H1 (cell line): ENCODE measurements at regions not wholly inside any gene's neighbourhood (a gene's known extent, or its start where the extent isn't known, plus 50 kb on each side); places are given as distances from the start of the nearest gene placed in this dataset.

Experiments
- CTCF ChIA-PET: fragments of 300-600 bp; sonication (Branson Sonifier 250); formaldehyde crosslinking; loops from one replicate; lab custom pipeline; 2021; ENCODE audit not compliant: partially characterized antibody; lab: Charles Lee
- POLR2A ChIA-PET: fragments of 300-600 bp; sonication (Branson Sonifier 250); formaldehyde crosslinking; loops from one replicate; lab custom pipeline; 2021; ENCODE audit warnings: inconsistent platforms; ENCODE audit not compliant: partially characterized antibody; lab: Charles Lee
- DNase-seq, 2 experiments: peaks; one replicate each; pipeline versions ENCODE4 v3.0.0 to v3.0.0-alpha.2; 2010 to 2022; ENCODE audit warnings: low spot score in 2 of 2, low read depth in 1 of 2, mixed read lengths in 1 of 2
- FAIRE-seq: peaks from 2 replicates; lab custom pipeline; 2011; peaks lifted over from hg19 to GRCh38; lab: Jason Lieb, UNC
- H2AFZ ChIP-seq: 2 replicates; pipeline ENCODE4 v1.8.1; 2012; ENCODE audit warnings: low read length, inconsistent platforms
- H2AK5ac ChIP-seq: 2 replicates; pipeline ENCODE4 v1.6.1; 2013; ENCODE audit warnings: low read depth, low read length
- H2BK120ac ChIP-seq: replicated peaks from 2 replicates; pipeline ENCODE3; 2013; ENCODE audit warnings: low read depth, low read length, inconsistent platforms
- H2BK12ac ChIP-seq: 2 replicates; pipeline ENCODE4 v1.6.1; 2013; ENCODE audit warnings: low read depth, low read length
- H2BK15ac ChIP-seq: 2 replicates; pipeline ENCODE4 v1.6.1; 2013; ENCODE audit warnings: low read length
- H2BK20ac ChIP-seq: 2 replicates; pipeline ENCODE4 v1.6.1; 2013; ENCODE audit warnings: low read length
- H2BK5ac ChIP-seq: 2 replicates; pipeline ENCODE4 v1.6.1; 2013; ENCODE audit warnings: low read depth, low read length
- H3K14ac ChIP-seq: 2 replicates; pipeline ENCODE4 v1.6.1; 2013; ENCODE audit warnings: inconsistent platforms; ENCODE audit not compliant: insufficient read length
- H3K18ac ChIP-seq: 2 replicates; pipeline ENCODE4 v1.6.1; 2013; ENCODE audit warnings: low read length; ENCODE audit errors: extremely low read depth
- H3K23ac ChIP-seq: 2 replicates; pipeline ENCODE4 v1.6.1; 2013; ENCODE audit warnings: inconsistent platforms; ENCODE audit not compliant: insufficient read length
- H3K23me2 ChIP-seq: 2 replicates; pipeline ENCODE4 v1.6.1; 2013; ENCODE audit warnings: low read depth, low read length
- H3K27ac ChIP-seq: 2 replicates; pipeline ENCODE4 v1.6.1; 2011; ENCODE audit warnings: low read depth, low read length, inconsistent platforms
- H3K27me3 ChIP-seq, 4 experiments: replicated peaks in 1 of 4; 1 replicate in 1 of 4; 2 replicates in 3 of 4; pipeline versions ENCODE4 v1.6.1 to v1.8.1; 2011 to 2013; ENCODE audit warnings: low read length in 3 of 4, mild to moderate bottlenecking in 3 of 4, inconsistent platforms in 2 of 4, mixed read lengths in 2 of 4, moderate library complexity in 1 of 4; ENCODE audit not compliant: control insufficient read depth in 3 of 4, insufficient read depth in 3 of 4; ENCODE audit errors: extremely low read depth in 1 of 4
- H3K36me3 ChIP-seq, 4 experiments: 2 replicates each; pipeline versions ENCODE4 v1.6.1 to v1.8.1; 2011 to 2013; ENCODE audit warnings: mild to moderate bottlenecking in 4 of 4, low read length in 3 of 4, moderate library complexity in 2 of 4, control low read depth in 1 of 4, inconsistent platforms in 1 of 4; ENCODE audit not compliant: insufficient read depth in 4 of 4, control insufficient read depth in 2 of 4
- H3K4ac ChIP-seq: replicated peaks from 2 replicates; pipeline ENCODE3; 2013; ENCODE audit warnings: low read length, low read depth, mixed read lengths, inconsistent platforms; ENCODE audit not compliant: insufficient read length
- H3K4me1 ChIP-seq, 4 experiments: replicated peaks in 1 of 4; 1 replicate in 1 of 4; 2 replicates in 3 of 4; pipeline versions ENCODE4 v1.6.1 to v1.8.1; 2011 to 2013; ENCODE audit warnings: low read length in 3 of 4, inconsistent platforms in 2 of 4, mixed read lengths in 1 of 4; ENCODE audit not compliant: insufficient read depth in 4 of 4, control insufficient read depth in 3 of 4
- H3K4me2 ChIP-seq, 2 experiments: 2 replicates each; pipeline versions ENCODE4 v1.6.1 to v1.8.1; 2011 to 2013; ENCODE audit warnings: low read depth in 2 of 2, low read length in 2 of 2, control low read depth in 1 of 2, inconsistent platforms in 1 of 2, mild to moderate bottlenecking in 1 of 2; ENCODE audit not compliant: insufficient read depth in 1 of 2
- H3K4me3 ChIP-seq, 4 experiments: fragments of 200-600, 300-600 bp in 1 of 4; sonication (generic), shearing (Covaris generic), sonication (Bioruptor Twin) in 1 of 4; 2 replicates each; pipeline versions ENCODE4 v1.5.1 to v1.8.1; 2011 to 2016; ENCODE audit warnings: low read length in 4 of 4, low read depth in 3 of 4, control low read depth in 2 of 4, inconsistent platforms in 2 of 4, mild to moderate bottlenecking in 2 of 4, mixed read lengths in 1 of 4, moderate library complexity in 1 of 4; ENCODE audit not compliant: insufficient read depth in 2 of 4; ENCODE audit errors: extremely low read depth in 1 of 4
- H3K56ac ChIP-seq: replicated peaks from 2 replicates; pipeline ENCODE3; 2013; ENCODE audit warnings: low read depth, mild to moderate bottlenecking, mixed read lengths, low read length, inconsistent platforms; ENCODE audit not compliant: insufficient read length
- H3K79me1 ChIP-seq: 2 replicates; pipeline ENCODE4 v1.6.1; 2013; ENCODE audit warnings: low read depth, low read length, control low read depth
- H3K79me2 ChIP-seq, 2 experiments: 2 replicates each; pipeline versions ENCODE4 v1.6.1 to v1.8.1; 2012 to 2013; ENCODE audit warnings: low read length in 2 of 2, mild to moderate bottlenecking in 2 of 2, inconsistent platforms in 1 of 2; ENCODE audit not compliant: insufficient read depth in 2 of 2, control insufficient read depth in 1 of 2
- H3K9ac ChIP-seq, 4 experiments: replicated peaks in 1 of 4; 1 replicate in 1 of 4; 2 replicates in 3 of 4; pipeline versions ENCODE4 v1.6.1 to v1.8.1; 2011 to 2013; ENCODE audit warnings: low read depth in 3 of 4, low read length in 3 of 4, control low read depth in 2 of 4, mild to moderate bottlenecking in 2 of 4, moderate library complexity in 2 of 4, inconsistent platforms in 1 of 4; ENCODE audit errors: extremely low read depth in 1 of 4
- H3K9me3 ChIP-seq, 2 experiments: 2 replicates each; pipeline versions ENCODE4 v1.6.1 to v1.8.1; 2012 to 2013; ENCODE audit warnings: mild to moderate bottlenecking in 2 of 2, moderate library complexity in 2 of 2, control low read depth in 1 of 2, inconsistent platforms in 1 of 2, low read depth in 1 of 2, low read length in 1 of 2, mixed read lengths in 1 of 2; ENCODE audit not compliant: insufficient read depth in 2 of 2
- H4K20me1 ChIP-seq, 2 experiments: replicated peaks in 1 of 2; 2 replicates each; pipeline versions ENCODE3 to v1.8.1; 2011 to 2013; ENCODE audit warnings: inconsistent platforms in 2 of 2, low read length in 2 of 2, mild to moderate bottlenecking in 1 of 2; ENCODE audit not compliant: insufficient read depth in 2 of 2, control insufficient read depth in 1 of 2
- H4K5ac ChIP-seq: 2 replicates; pipeline ENCODE4 v1.6.1; 2013; ENCODE audit warnings: low read length, low read depth, mixed read lengths, inconsistent platforms; ENCODE audit not compliant: insufficient read length
- H4K8ac ChIP-seq: 2 replicates; pipeline ENCODE4 v1.8.0; 2013; ENCODE audit warnings: mild to moderate bottlenecking, moderate library complexity, low read length, inconsistent platforms; ENCODE audit not compliant: insufficient read depth; ENCODE audit errors: extremely low read depth
- H4K91ac ChIP-seq: replicated peaks from 2 replicates; pipeline ENCODE3; 2013; ENCODE audit warnings: low read length, mixed read lengths, inconsistent platforms; ENCODE audit not compliant: insufficient read length
- BACH1 ChIP-seq: IDR thresholded peaks from 2 replicates; pipeline ENCODE4 v1.6.1; 2012; ENCODE audit warnings: low read length, improper control_type of control experiment
- CHD1 ChIP-seq: IDR thresholded peaks from 2 replicates; pipeline ENCODE4 v1.6.1; 2012; ENCODE audit warnings: low read depth, low read length, improper control_type of control experiment
- GABPA ChIP-seq: IDR thresholded peaks from 2 replicates; pipeline ENCODE4 v1.6.1; 2011; ENCODE audit warnings: mild to moderate bottlenecking, low read length, moderate library complexity, borderline replicate concordance; ENCODE audit not compliant: insufficient read depth
- JUND ChIP-seq: IDR thresholded peaks from 2 replicates; pipeline ENCODE4 v1.6.1; 2011; ENCODE audit warnings: mild to moderate bottlenecking, improper control_type of control experiment, low read length
- KDM5A ChIP-seq: fragments of 200-600 bp; IDR thresholded peaks from 2 replicates; pipeline ENCODE4 v1.7.1; 2012; ENCODE audit warnings: mild to moderate bottlenecking, low read length, inconsistent platforms, mixed read lengths
- NANOG ChIP-seq: IDR thresholded peaks from 2 replicates; pipeline ENCODE4 v1.6.1; 2011; ENCODE audit warnings: low read length, low read depth, mild to moderate bottlenecking, inconsistent platforms; ENCODE audit not compliant: insufficient read depth, poor library complexity, severe bottlenecking
- PHF8 ChIP-seq: fragments of 200-600 bp; sonication (generic); conservative IDR thresholded peaks from 2 replicates; pipeline ENCODE4 v1.7.1; 2012; ENCODE audit warnings: low read depth, mild to moderate bottlenecking, inconsistent platforms, low read length, moderate library complexity
- POU5F1 ChIP-seq: IDR thresholded peaks from 2 replicates; pipeline ENCODE4 v1.6.1; 2011; ENCODE audit warnings: low read depth, mild to moderate bottlenecking, low read length, moderate library complexity
- RAD21 ChIP-seq, 2 experiments: IDR thresholded peaks in 1 of 2; conservative IDR thresholded peaks in 1 of 2; 2 replicates each; pipeline ENCODE4 v1.6.1; 2011; ENCODE audit warnings: low read depth in 2 of 2, low read length in 2 of 2, improper control_type of control experiment in 1 of 2, inconsistent platforms in 1 of 2, mild to moderate bottlenecking in 1 of 2, moderate library complexity in 1 of 2
- RBBP5 ChIP-seq: IDR thresholded peaks from 2 replicates; pipeline ENCODE4 v1.7.1; 2012; ENCODE audit warnings: low read depth, mild to moderate bottlenecking, inconsistent platforms, low read length, moderate library complexity, borderline replicate concordance
- SAP30 ChIP-seq: fragments of 300-600 bp; sonication (generic); IDR thresholded peaks from 2 replicates; pipeline ENCODE4 v1.7.1; 2012; ENCODE audit warnings: low read length, moderate library complexity, mild to moderate bottlenecking, inconsistent platforms; ENCODE audit not compliant: insufficient read depth, insufficient replicate concordance
- SIRT6 ChIP-seq: IDR thresholded peaks from one replicate; pipeline ENCODE4 v1.7.1; 2012; ENCODE audit warnings: low read length, inconsistent platforms
- WGBS, 2 experiments: shearing (Covaris generic) in 1 of 2; methylation state at CpG; one replicate each; pipeline versions ENCODE4 v1.1.6 to v1.1.7; 2013 to 2015; ENCODE audit warnings: low lambda C conversion rate in 2 of 2, mixed read lengths in 2 of 2, inconsistent platforms in 1 of 2, low coverage in 1 of 2, missing lambda C conversion rate in 1 of 2; ENCODE audit not compliant: insufficient replicate concordance in 2 of 2, insufficient coverage in 1 of 2, insufficient read length in 1 of 2; ENCODE audit errors: extremely low coverage in 1 of 2, missing lambda C conversion rate in 1 of 2; 5-methylcytosine and 5-hydroxymethylcytosine counted together

- no peaks in the 10 kb centered on the region for H3K79me2 ChIP-seq
- H3K23ac ChIP-seq = no peak overlapping the region
- H3K4ac ChIP-seq = no peak overlapping the region
- no peak overlapping the region for H2AK5ac ChIP-seq
- 100% methylated on average over 3 of the region's 3 CpGs; no CpG with 5 or more reads in 1 of the 2 experiments for WGBS, 2 experiments
- H4K5ac ChIP-seq = no peak overlapping the region
- ChIA-PET POLR2A (no interaction called here), CTCF (no interaction called here)
- no peak overlapping the region for H2BK15ac ChIP-seq
- H4K20me1 ChIP-seq = no peaks in the 10 kb centered on the region
- H3K4me2 ChIP-seq = no peak overlapping the region
- H3K4me3 ChIP-seq = no peak overlapping the region
- no peak overlapping the region for H2BK12ac ChIP-seq
- FAIRE-seq (no peak), DNase-seq (no peak)
- H3K27ac ChIP-seq = no peak overlapping the region
- no peaks in the 10 kb centered on the region for H3K9me3 ChIP-seq
- no peak overlapping the region for H4K8ac ChIP-seq
- no peaks in the 10 kb centered on the region for H3K79me1 ChIP-seq
- H3K4me1 ChIP-seq = no peaks in the 10 kb centered on the region
- no peak overlapping the region for H2BK20ac ChIP-seq
- H4K91ac ChIP-seq = no peak overlapping the region
- no peaks in the 10 kb centered on the region for H3K36me3 ChIP-seq
- H2BK5ac ChIP-seq = no peak overlapping the region
- H3K9ac ChIP-seq = no peak overlapping the region
- no peaks in the 10 kb centered on the region for H3K27me3 ChIP-seq
- H3K18ac ChIP-seq = no peak overlapping the region
- no peak overlapping the region for H3K56ac ChIP-seq
- no peaks in the 10 kb centered on the region; the same call in 1 of the 2 replicates for H3K23me2 ChIP-seq
- no peak overlapping the region for H2AFZ ChIP-seq
- H3K14ac ChIP-seq = no peak overlapping the region
- no peak overlapping the region for H2BK120ac ChIP-seq
- no peak for TF ChIP-seq BACH1
- no peak for TF ChIP-seq GABPA
- no peak for TF ChIP-seq KDM5A
- no peak for TF ChIP-seq POU5F1
- TF ChIP-seq RAD21 (IDR thresholded peaks at IDR 0.05 in 1 of 2, conservative IDR thresholded peaks at IDR 0.05 in 1 of 2; ENCODE audit: low read depth in 2 of 2, low read length in 2 of 2) = no peak
- no peak for TF ChIP-seq JUND
- TF ChIP-seq NANOG = no peak
- TF ChIP-seq SAP30 = no peak
- TF ChIP-seq CHD1 = no peak
- no peak for TF ChIP-seq PHF8
- TF ChIP-seq RBBP5 = no peak
- TF ChIP-seq SIRT6 = no peak
These were observed 786.5 kb upstream of the ROBO1 start for GRCh38 chr3:80554304-80554703.
